Cardiac fibroblast (primary cell): ENCODE measurements at regions not wholly inside any gene's neighbourhood (a gene's known extent, or its start where the extent isn't known, plus 50 kb on each side); places are given as distances from the start of the nearest gene placed in this dataset.

ENCODE experiments used
- DNase-seq, 2 donors: peaks; one replicate each; pipeline versions ENCODE4 v3.0.0 to v3.0.0-alpha.2; 2010; ENCODE audit warnings: low read depth in 2 of 2
- H3K4me3 ChIP-seq, 2 donors: replicated peaks in 1 of 2; 1 replicate in 1 of 2; 2 replicates in 1 of 2; pipeline ENCODE4 v1.5.1; 2011; ENCODE audit warnings: low read depth in 2 of 2, low read length in 2 of 2, mild to moderate bottlenecking in 2 of 2, moderate library complexity in 1 of 2
- CTCF ChIP-seq: IDR thresholded peaks from one replicate; pipeline ENCODE4 v1.5.1; 2011; ENCODE audit warnings: low read depth, mild to moderate bottlenecking, low read length, inconsistent platforms

- H3K4me3 ChIP-seq: no peak overlapping the region
- no peak for DNase-seq
- no peak for TF ChIP-seq CTCF
Measured at GRCh38 chr1:182281541-182281940, 110.0 kb downstream of the GLUL start.

GRCh38 chr1:182280504-182280900 is 111.1 kb downstream of the GLUL start:
- no peak for TF ChIP-seq CTCF
- DNase-seq: no peak
- H3K4me3 ChIP-seq: no peak overlapping the region

GRCh38 chr1:182279724-182280503 is 111.7 kb downstream of the GLUL start:
- H3K4me3 ChIP-seq: no peak overlapping the region
- DNase-seq: no peak
- TF ChIP-seq CTCF: no peak

GRCh38 chr1:182279302-182279701 is 112.3 kb downstream of the GLUL start:
- H3K4me3 ChIP-seq: no peak overlapping the region
- DNase-seq: no peak
- no peak for TF ChIP-seq CTCF

- no peak overlapping the region for H3K4me3 ChIP-seq
- DNase-seq: no peak
- no peak for TF ChIP-seq CTCF
Measured at GRCh38 chr1:182278144-182279054, 113.2 kb downstream of the GLUL start.

GRCh38 chr1:182275271-182275670 is 116.3 kb downstream of the GLUL start:
- TF ChIP-seq CTCF: no peak

More at GRCh38 chr1:182275271-182275670, 116.3 kb downstream of the GLUL start:
- no peak for DNase-seq
- H3K4me3 ChIP-seq: no peak overlapping the region
